Spleen (tissue), 11 donors: ENCODE measurements at regions not wholly inside any gene's neighbourhood (a gene's known extent, or its start where the extent isn't known, plus 50 kb on each side); places are given as distances from the start of the nearest gene placed in this dataset.

Experiments
- DNase-seq: peaks from one replicate; pipeline ENCODE4 v3.0.0-alpha.2; 2020
- H3K27ac ChIP-seq, 8 donors: fragments of 200-600 bp; sonication (generic) in 7 of 8; 1 replicate in 4 of 8; 2 replicates in 4 of 8; pipeline versions ENCODE4 v1.5.0 to v1.8.0; 2016 to 2021; ENCODE audit warnings: inconsistent platforms in 4 of 8, mild to moderate bottlenecking in 4 of 8, moderate library complexity in 1 of 8
- H3K27me3 ChIP-seq, 7 donors: fragments of 200-600 bp; sonication (generic) in 6 of 7; replicated peaks in 1 of 7; 1 replicate in 4 of 7; 2 replicates in 3 of 7; pipeline versions ENCODE4 v1.5.0 to v1.8.0; 2016 to 2021; ENCODE audit warnings: inconsistent platforms in 3 of 7, mild to moderate bottlenecking in 1 of 7
- H3K36me3 ChIP-seq, 6 donors: fragments of 200-600 bp; sonication (generic) in 5 of 6; 1 replicate in 4 of 6; 2 replicates in 2 of 6; pipeline versions ENCODE4 v1.5.0 to v1.8.0; 2016 to 2021; ENCODE audit warnings: inconsistent platforms in 2 of 6
- H3K4me1 ChIP-seq, 6 donors: fragments of 200-600 bp; sonication (generic) in 5 of 6; 1 replicate in 3 of 6; 2 replicates in 3 of 6; pipeline versions ENCODE4 v1.5.0 to v1.8.0; 2016 to 2021; ENCODE audit warnings: inconsistent platforms in 3 of 6
- H3K4me3 ChIP-seq, 8 donors: fragments of 200-600 bp; sonication (generic) in 7 of 8; 1 replicate in 4 of 8; 2 replicates in 4 of 8; pipeline versions ENCODE4 v1.5.0 to v1.8.0; 2016 to 2021; ENCODE audit warnings: inconsistent platforms in 4 of 8, mild to moderate bottlenecking in 4 of 8, moderate library complexity in 2 of 8
- H3K9me3 ChIP-seq, 8 donors: fragments of 200-600 bp; sonication (generic) in 7 of 8; 1 replicate in 4 of 8; 2 replicates in 4 of 8; pipeline versions ENCODE4 v1.5.0 to v1.8.0; 2016 to 2021; ENCODE audit warnings: inconsistent platforms in 4 of 8
- POLR2A ChIP-seq, 3 donors: fragments of 450-650 bp; IDR thresholded peaks; one replicate each; pipeline ENCODE4 v1.5.1; 2017; ENCODE audit warnings: antibody characterized with exemption in 3 of 3, mild to moderate bottlenecking in 1 of 3
- POLR2AphosphoS5 ChIP-seq, 3 donors: sonication (generic); formaldehyde crosslinking; IDR thresholded peaks; one replicate each; pipeline ENCODE4 v1.5.1; 2017; ENCODE audit warnings: antibody characterized with exemption in 3 of 3
- WGBS, 5 donors: extraction: QIAGEN DNeasy Blood & Tissue Kit in 3 of 5; methylation state at CpG; one replicate each; pipeline versions ENCODE4 v1.1.5 to v1.1.7; 2013 to 2018; 5-methylcytosine and 5-hydroxymethylcytosine counted together
- intact Hi-C: fragments of 100-400 bp; cut with DNase I; formaldehyde crosslinking; loops from one replicate; pipeline ENCODE4 v1.15.0; 2023; ENCODE audit warnings: low total_unique reads
- TF ChIP-seq, protein P1 (sequence below), 11 experiments: fragments of 200-600 bp in 7 of 11; fragments of 450-650 bp in 4 of 11; sonication (generic) in 4 of 11; IDR thresholded peaks in 8 of 11; conservative IDR thresholded peaks in 3 of 11; 1 replicate in 7 of 11; 2 replicates in 4 of 11; pipeline versions ENCODE4 v1.4.0 to v1.8.0; 2016 to 2021; ENCODE audit warnings: antibody characterized with exemption in 11 of 11, inconsistent platforms in 4 of 11, mild to moderate bottlenecking in 1 of 11
- donor health status: healthy with polysubstance abuse.
- donor health status: DM: no; HTN: no; CAD: no; lungs with moderate emphysema.
- donor health status: DM: no; HTN: no; CAD: no.
- donor health status: Bipolar disorder and iron deficiency.
- donor health status: healthy.
- donor health status: DM: no; HTN: no; CAD: no.
- donor health status: DM: yes; HTN: yes; CAD: no.

DNA sequence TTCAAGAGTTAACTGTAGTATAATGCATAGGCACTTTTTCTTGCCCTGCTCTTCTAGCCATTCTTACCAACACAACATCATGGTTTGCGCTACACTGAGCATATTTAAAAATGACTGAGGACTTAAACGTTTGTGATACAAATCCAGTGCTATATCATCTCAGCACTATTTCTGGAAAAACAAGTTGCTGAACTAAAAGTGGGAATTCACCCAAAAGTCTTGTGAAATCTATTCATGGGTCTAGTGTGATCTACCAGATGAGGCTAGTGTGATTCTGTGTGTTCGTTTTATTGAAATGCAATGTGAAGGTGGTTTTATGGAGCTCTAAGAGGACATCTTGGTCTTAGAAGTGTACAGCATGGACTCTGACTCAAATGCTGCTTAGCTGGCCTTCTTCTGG, 584.6 kb upstream of the POM121L12 start:
- intact Hi-C loops, result no loop called here
- Histone ChIP-seq H3K27me3 (no peaks in the 10 kb centered on the region), H3K27ac (no peak overlapping the region), H3K36me3 (no peaks in the 10 kb centered on the region), H3K9me3 (peaks cover 0 to 37% (median 5%) of the 10 kb centered on the region in 8 donors), H3K4me3 (no peak overlapping the region), H3K4me1 (no peaks in the 10 kb centered on the region)
- no peak for DNase-seq
- TF ChIP-seq, protein P1, sequence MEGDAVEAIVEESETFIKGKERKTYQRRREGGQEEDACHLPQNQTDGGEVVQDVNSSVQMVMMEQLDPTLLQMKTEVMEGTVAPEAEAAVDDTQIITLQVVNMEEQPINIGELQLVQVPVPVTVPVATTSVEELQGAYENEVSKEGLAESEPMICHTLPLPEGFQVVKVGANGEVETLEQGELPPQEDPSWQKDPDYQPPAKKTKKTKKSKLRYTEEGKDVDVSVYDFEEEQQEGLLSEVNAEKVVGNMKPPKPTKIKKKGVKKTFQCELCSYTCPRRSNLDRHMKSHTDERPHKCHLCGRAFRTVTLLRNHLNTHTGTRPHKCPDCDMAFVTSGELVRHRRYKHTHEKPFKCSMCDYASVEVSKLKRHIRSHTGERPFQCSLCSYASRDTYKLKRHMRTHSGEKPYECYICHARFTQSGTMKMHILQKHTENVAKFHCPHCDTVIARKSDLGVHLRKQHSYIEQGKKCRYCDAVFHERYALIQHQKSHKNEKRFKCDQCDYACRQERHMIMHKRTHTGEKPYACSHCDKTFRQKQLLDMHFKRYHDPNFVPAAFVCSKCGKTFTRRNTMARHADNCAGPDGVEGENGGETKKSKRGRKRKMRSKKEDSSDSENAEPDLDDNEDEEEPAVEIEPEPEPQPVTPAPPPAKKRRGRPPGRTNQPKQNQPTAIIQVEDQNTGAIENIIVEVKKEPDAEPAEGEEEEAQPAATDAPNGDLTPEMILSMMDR (IDR thresholded peaks at IDR 0.05 in 8 of 11, conservative IDR thresholded peaks at IDR 0.05 in 3 of 11), result no peak
- no peak for TF ChIP-seq POLR2AphosphoS5 (IDR thresholded peaks at IDR 0.05)
- TF ChIP-seq POLR2A (IDR thresholded peaks at IDR 0.05), result no peak
- 76 to 93% (median 79%) methylated on average over 3 of the region's 3 CpGs for WGBS, 5 donors

DNA sequence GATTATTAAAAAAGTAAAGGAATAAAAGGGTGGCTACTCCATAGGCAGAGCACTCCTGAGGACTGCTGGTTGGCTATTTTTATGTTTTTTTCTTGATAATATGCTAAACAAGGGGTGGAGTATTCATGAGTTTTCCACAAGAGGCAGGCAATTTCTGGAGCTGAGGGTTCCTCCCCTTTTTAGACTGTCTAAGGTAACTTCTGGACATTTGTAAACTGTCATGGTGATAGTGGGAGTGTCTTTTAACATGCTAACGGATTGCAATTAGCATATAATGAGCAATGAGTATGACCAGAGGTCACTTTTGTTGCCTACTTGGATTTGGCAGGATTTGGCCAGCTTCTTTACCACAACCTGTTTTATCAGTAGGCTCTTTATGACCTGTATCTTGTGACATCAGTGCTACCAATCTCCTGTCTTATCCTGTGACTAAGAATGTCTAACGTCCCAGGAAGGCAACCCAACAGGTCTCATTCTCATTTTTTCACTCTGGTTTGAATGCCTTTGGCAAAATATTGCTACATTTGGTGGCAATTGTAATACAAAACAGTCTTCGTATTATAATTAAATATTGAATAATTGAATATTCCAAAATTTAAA, 587.8 kb upstream of the POM121L12 start:
- Histone ChIP-seq H3K36me3 (no peaks in the 10 kb centered on the region), H3K27me3 (no peaks in the 10 kb centered on the region), H3K4me3 (no peak overlapping the region), H3K27ac (no peak overlapping the region), H3K9me3 (peaks cover 0 to 36% (median 15%) of the 10 kb centered on the region in 8 donors), H3K4me1 (no peaks in the 10 kb centered on the region)
- no peak for DNase-seq
- TF ChIP-seq POLR2A (IDR thresholded peaks at IDR 0.05) (no peak), POLR2AphosphoS5 (IDR thresholded peaks at IDR 0.05) (no peak)
- TF ChIP-seq, protein P1 (IDR thresholded peaks at IDR 0.05 in 8 of 11, conservative IDR thresholded peaks at IDR 0.05 in 3 of 11), result no peak
- WGBS, 5 donors, result 41 to 61% (median 53%) methylated on average over 3 of the region's 3 CpGs
- intact Hi-C loops, result no loop called here

DNA sequence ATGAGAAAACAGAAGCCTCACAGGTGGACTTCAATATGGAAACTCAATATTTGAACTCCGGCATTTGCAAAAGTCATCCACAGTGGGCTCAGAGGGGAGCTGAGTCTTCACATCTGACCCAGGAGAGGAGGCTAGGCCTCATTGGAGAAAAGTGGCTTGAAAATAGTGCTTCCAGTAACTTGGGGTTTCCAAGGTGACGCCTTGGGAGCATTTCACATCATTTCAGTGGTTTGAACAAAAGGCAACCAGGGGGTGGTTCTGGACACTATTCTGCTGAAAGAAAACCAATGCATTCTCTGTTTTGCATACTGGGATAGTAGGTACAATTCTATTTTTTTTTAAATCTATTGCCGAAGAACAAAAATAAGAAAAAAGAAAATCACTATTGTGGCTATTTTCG, 599.2 kb upstream of the POM121L12 start:
- Histone ChIP-seq H3K4me1 (no peaks in the 10 kb centered on the region), H3K27me3 (no peaks in the 10 kb centered on the region), H3K9me3 (peaks cover 0 to 17% (median 4%) of the 10 kb centered on the region in 8 donors), H3K4me3 (no peak overlapping the region), H3K27ac (no peak overlapping the region), H3K36me3 (no peaks in the 10 kb centered on the region)
- intact Hi-C loops, result no loop called here
- TF ChIP-seq, protein P1 (IDR thresholded peaks at IDR 0.05 in 8 of 11, conservative IDR thresholded peaks at IDR 0.05 in 3 of 11), result no peak
- TF ChIP-seq POLR2AphosphoS5 (IDR thresholded peaks at IDR 0.05), result no peak
- no peak for TF ChIP-seq POLR2A (IDR thresholded peaks at IDR 0.05)
- DNase-seq, result no peak
- WGBS, 5 donors, result 88 to 95% (median 90%) methylated on average over 4 of the region's 4 CpGs

DNA sequence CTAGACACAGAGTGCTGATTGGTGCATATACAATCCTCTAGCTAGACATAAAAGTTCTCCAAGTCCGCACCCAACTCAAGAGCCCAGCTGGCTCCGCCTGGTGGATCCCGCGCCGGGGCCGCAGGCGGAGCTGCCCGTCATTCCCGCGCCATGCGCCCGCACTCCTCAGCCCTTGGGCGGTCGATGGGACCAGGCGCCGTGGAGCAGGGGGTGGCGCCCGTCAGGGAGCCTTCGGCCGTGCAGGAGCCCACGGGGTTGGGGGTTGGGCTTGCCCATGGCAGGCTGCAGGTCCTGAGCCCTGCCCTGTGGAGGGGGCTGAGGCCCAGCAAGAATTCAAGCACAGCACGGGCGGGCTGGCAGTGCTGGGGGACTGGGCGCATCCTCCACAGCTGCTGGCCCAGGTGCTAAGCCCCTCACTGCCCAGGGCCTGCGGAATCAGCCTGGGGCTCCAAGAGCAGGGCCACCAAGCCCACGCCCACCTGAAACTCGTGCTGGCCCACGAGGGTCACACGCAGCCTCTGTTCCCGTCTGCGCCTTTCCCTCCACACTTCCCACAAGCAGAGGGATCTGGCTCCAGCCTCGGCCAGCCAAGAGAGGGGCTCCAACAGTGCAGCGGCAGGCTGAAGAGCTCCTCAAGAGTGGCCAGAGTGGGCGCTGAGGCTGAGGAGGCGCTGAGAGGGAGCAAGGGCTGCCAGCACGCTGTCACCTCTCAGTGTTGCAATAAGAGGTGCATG, 604.2 kb upstream of the POM121L12 start:
- WGBS, 5 donors, result 89 to 95% (median 93%) methylated on average over 28 to 36 of the region's 36 CpGs
- H3K36me3 ChIP-seq, result no peaks in the 10 kb centered on the region
- H3K4me1 ChIP-seq, result no peaks in the 10 kb centered on the region
- H3K27me3 ChIP-seq, result no peaks in the 10 kb centered on the region
- DNase-seq, result no peak
- H3K4me3 ChIP-seq, result no peak overlapping the region
- intact Hi-C loops, result no loop called here
- TF ChIP-seq POLR2AphosphoS5 (IDR thresholded peaks at IDR 0.05), result no peak
- TF ChIP-seq, protein P1 (IDR thresholded peaks at IDR 0.05 in 8 of 11, conservative IDR thresholded peaks at IDR 0.05 in 3 of 11), result no peak
- TF ChIP-seq POLR2A (IDR thresholded peaks at IDR 0.05), result no peak
- H3K9me3 ChIP-seq, result peaks cover 0 to 44% (median 12%) of the 10 kb centered on the region in 8 donors
- no peak overlapping the region for H3K27ac ChIP-seq
